K562 (cell line): ENCODE measurements at regions not wholly inside any gene's neighbourhood (a gene's known extent, or its start where the extent isn't known, plus 50 kb on each side); places are given as distances from the start of the nearest gene placed in this dataset.

Experiments
- ATAC-seq: fragments of 200-7000 bp; cut with Tn5 transposase; 3 replicates; pipeline ENCODE4 v1.9.1; 2020; ENCODE audit warnings: moderate library complexity
- BruUV-seq: library from RNA; stranded (reverse); fragments of 400-500 nt; replicated peaks from 2 replicates; lab custom pipeline; 2021; lab: Mats Ljungman, UMichigan
- CTCF ChIA-PET: fragments of 300-600 bp; formaldehyde crosslinking; extraction: SDS; loops from one replicate; lab custom pipeline; 2021; ENCODE audit warnings: low intra/inter-chr PET ratio; lab: Yijun Ruan, JAX
- POLR2A ChIA-PET: fragments of 300-600, 350-650 bp; sonication (Branson Sonifier 250); formaldehyde crosslinking; extraction: SDS; loops from one replicate; lab custom pipeline; 2021; ENCODE audit warnings: antibody characterized with exemption, inconsistent platforms; lab: Yijun Ruan, JAX
- DNase-seq, 4 experiments: peaks; one replicate each; pipeline versions ENCODE4 v3.0.0 to v3.0.0-alpha.2; 2011 to 2018; ENCODE audit warnings: low spot score in 3 of 4, mixed read lengths in 3 of 4; ENCODE audit errors: extremely low read depth in 1 of 4
- FAIRE-seq: peaks from 2 replicates; lab custom pipeline; 2011; peaks lifted over from hg19 to GRCh38; lab: Jason Lieb, UNC
- H2AFZ ChIP-seq: 2 replicates; pipeline ENCODE4 v1.6.0; 2011; ENCODE audit warnings: low read depth, low read length, control low read depth, inconsistent platforms
- H3K27ac ChIP-seq: fragments of 200-600 bp; 3 replicates; pipeline ENCODE4 v1.8.0; 2011; ENCODE audit warnings: low read depth, mild to moderate bottlenecking, control low read depth, inconsistent platforms, low read length, moderate library complexity, mixed read lengths; ENCODE audit errors: extremely low read depth
- H3K27me3 ChIP-seq, 2 experiments: fragments of 300-600 bp in 1 of 2; 2 replicates in 1 of 2; 3 replicates in 1 of 2; pipeline versions ENCODE4 v1.6.0 to v1.8.0; 2011; ENCODE audit warnings: inconsistent platforms in 2 of 2, low read length in 2 of 2, mild to moderate bottlenecking in 1 of 2, mixed read lengths in 1 of 2, moderate library complexity in 1 of 2; ENCODE audit not compliant: control insufficient read depth in 2 of 2, insufficient read depth in 2 of 2
- H3K36me3 ChIP-seq: fragments of 300-600 bp; 3 replicates; pipeline ENCODE4 v1.8.0; 2011; ENCODE audit warnings: mild to moderate bottlenecking, low read length, inconsistent platforms; ENCODE audit not compliant: control insufficient read depth, insufficient read depth
- H3K4me1 ChIP-seq, 2 experiments: fragments of 200-600 bp in 1 of 2; replicated peaks in 1 of 2; 2 replicates in 1 of 2; 3 replicates in 1 of 2; pipeline versions ENCODE4 v1.5.1 to v1.8.0; 2011; ENCODE audit warnings: inconsistent platforms in 2 of 2, low read length in 2 of 2, mild to moderate bottlenecking in 1 of 2, mixed read lengths in 1 of 2, moderate library complexity in 1 of 2; ENCODE audit not compliant: control insufficient read depth in 2 of 2, insufficient read depth in 2 of 2
- H3K4me2 ChIP-seq: 2 replicates; pipeline ENCODE4 v1.6.1; 2011; ENCODE audit warnings: low read length, control low read depth, inconsistent platforms, mixed read lengths; ENCODE audit not compliant: insufficient read depth
- H3K4me3 ChIP-seq: fragments of 200-600 bp; sonication (generic), shearing (Covaris generic); 2 replicates; pipeline ENCODE4 v1.5.1; 2016; ENCODE audit warnings: control low read depth, inconsistent platforms
- H3K79me2 ChIP-seq: fragments of 200-600 bp; 3 replicates; pipeline ENCODE4 v1.8.0; 2011; ENCODE audit warnings: low read length, inconsistent platforms; ENCODE audit not compliant: control insufficient read depth, insufficient read depth
- H3K9ac ChIP-seq, 2 experiments: 2 replicates each; pipeline versions ENCODE4 v1.6.0 to v1.6.1; 2011; ENCODE audit warnings: low read depth in 2 of 2, low read length in 2 of 2, control low read depth in 1 of 2, inconsistent platforms in 1 of 2, mild to moderate bottlenecking in 1 of 2, mixed read lengths in 1 of 2; ENCODE audit not compliant: insufficient read depth in 1 of 2
- H3K9me1 ChIP-seq: one replicate; pipeline ENCODE4 v1.6.0; 2011; ENCODE audit warnings: inconsistent platforms, mild to moderate bottlenecking, low read length, moderate library complexity; ENCODE audit not compliant: control insufficient read depth, insufficient read depth
- H3K9me3 ChIP-seq: replicated peaks from 2 replicates; pipeline ENCODE4 v1.5.1; 2011; ENCODE audit warnings: low read depth, low read length, inconsistent platforms; ENCODE audit not compliant: control insufficient read depth, insufficient read depth
- H4K20me1 ChIP-seq: replicated peaks from 2 replicates; pipeline ENCODE4 v1.6.1; 2011; ENCODE audit warnings: low read length, inconsistent platforms, mixed read lengths; ENCODE audit not compliant: control insufficient read depth, insufficient read depth
- HDAC1 ChIP-seq, 2 experiments: fragments of 450-650 bp; IDR thresholded peaks; 2 replicates each; pipeline ENCODE4 v1.6.1; 2016 to 2017; ENCODE audit warnings: inconsistent platforms in 1 of 2, mild to moderate bottlenecking in 1 of 2, moderate library complexity in 1 of 2
- PPARD ChIP-seq: fragments of 250-450 bp; sonication (Bioruptor Pico); IDR thresholded peaks from 2 replicates; pipeline ENCODE4 v1.8.0; 2022; ENCODE audit warnings: inconsistent platforms, mild to moderate bottlenecking, moderate library complexity
- SREBF1 ChIP-seq: fragments of 150-350 bp; IDR thresholded peaks from 2 replicates; pipeline ENCODE4 v1.6.1; 2014; ENCODE audit warnings: antibody characterized with exemption, low read depth, low read length, borderline replicate concordance
- ZFP36 ChIP-seq: fragments of 150-350 bp; IDR thresholded peaks from 2 replicates; pipeline ENCODE4 v1.6.1; 2018; ENCODE audit warnings: low read length, low read depth; ENCODE audit not compliant: partially characterized antibody
- ZNF174 ChIP-seq: fragments of 250-450 bp; sonication (Bioruptor Pico); IDR thresholded peaks from 2 replicates; pipeline ENCODE4 v1.4.0; 2020; ENCODE audit warnings: mild to moderate bottlenecking
- ZNF778 ChIP-seq: fragments of 450-650 bp; formaldehyde crosslinking; IDR thresholded peaks from 2 replicates; pipeline ENCODE4 v1.4.0; 2020; ENCODE audit warnings: mild to moderate bottlenecking, moderate library complexity
- WGBS: fragments of 100-300 bp; shearing (Covaris generic); methylation state at CpG from one replicate; pipeline ENCODE4 v1.1.6; 2016; ENCODE audit warnings: low coverage, mixed read lengths; ENCODE audit not compliant: insufficient coverage; ENCODE audit errors: missing lambda C conversion rate; 5-methylcytosine and 5-hydroxymethylcytosine counted together
- in situ Hi-C: fragments of 300-500 bp; cut with MboI; formaldehyde crosslinking; loops from 4 replicates; pipeline ENCODE4 v1.15.0; 2018; ENCODE audit warnings: inconsistent platforms, mixed read lengths
- intact Hi-C: fragments of 100-400 bp; cut with micrococcal nuclease; formaldehyde crosslinking; loops from 2 replicates; pipeline ENCODE4 v1.14.2; 2022

DNA sequence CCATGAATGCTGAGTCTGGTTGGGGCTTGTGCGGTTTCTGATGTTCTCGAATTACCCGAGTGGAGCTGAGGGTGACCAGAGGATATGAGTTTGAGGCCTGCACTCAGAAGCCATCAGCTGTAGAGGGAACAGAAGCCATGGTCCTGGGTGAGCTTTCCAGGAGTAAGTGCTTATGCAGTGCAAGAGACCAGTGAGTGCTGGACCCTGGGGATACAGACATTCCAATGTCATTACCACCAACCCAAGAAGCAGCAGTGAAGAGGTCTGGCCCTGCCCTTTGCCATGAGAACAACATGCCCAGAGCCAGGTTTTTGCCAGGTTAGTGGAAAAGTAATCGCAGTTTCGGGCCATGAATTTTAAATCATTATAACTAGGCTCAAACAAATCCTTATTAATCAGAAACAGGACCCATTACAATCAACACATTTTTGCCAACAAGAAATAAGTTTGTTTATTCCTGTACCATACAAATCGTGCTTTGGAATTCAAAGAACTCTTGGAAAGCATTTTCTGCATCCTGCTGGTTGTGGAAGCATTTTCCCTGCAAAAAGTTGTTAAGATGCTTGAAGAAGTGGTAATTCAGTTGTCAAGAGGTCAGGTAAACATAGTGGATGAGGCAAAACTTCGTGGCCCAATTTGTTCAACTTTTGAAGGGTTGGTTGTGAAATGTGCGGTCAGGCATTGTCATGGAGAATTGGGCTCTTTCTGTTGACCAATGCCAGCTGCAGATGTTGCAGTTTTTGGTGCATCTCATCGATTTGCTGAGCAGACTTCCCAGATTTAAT lies 154.6 kb downstream of the SYK start:
- TF ChIP-seq SREBF1 (no peak), HDAC1 (IDR thresholded peaks at IDR 0.05) (no peak)
- TF ChIP-seq, all 486 proteins: peak for 0
- ChIA-PET CTCF (no interaction called here), POLR2A (interaction anchor here (1.3 kb wide), 1 partner anchor 10 kb away, joined by 3 read pairs; no protein-coding TSS in a partner anchor)
- DNase-seq (no peak), ATAC-seq (no peak), FAIRE-seq (no peak)
- BruUV-seq: no TSS peak
- 0% methylated on average over 9 of the region's 9 CpGs for WGBS
- Histone ChIP-seq H3K4me3 (no peak overlapping the region), H3K36me3 (no peaks in the 10 kb centered on the region), H2AFZ (no peak overlapping the region), H3K9me3 (no peaks in the 10 kb centered on the region), H3K4me1 (no peaks in the 10 kb centered on the region), H3K9me1 (no peaks in the 10 kb centered on the region), H3K9ac (no peak overlapping the region), H4K20me1 (no peaks in the 10 kb centered on the region), H3K27ac (no peak overlapping the region), H3K4me2 (no peak overlapping the region), H3K79me2 (no peaks in the 10 kb centered on the region), H3K27me3 (peaks cover 0 to 28% of the 10 kb centered on the region in 2 experiments; a peak in 3 of 5 replicates)
- intact Hi-C loops (no loop called here), in situ Hi-C loops (no loop called here)

DNA sequence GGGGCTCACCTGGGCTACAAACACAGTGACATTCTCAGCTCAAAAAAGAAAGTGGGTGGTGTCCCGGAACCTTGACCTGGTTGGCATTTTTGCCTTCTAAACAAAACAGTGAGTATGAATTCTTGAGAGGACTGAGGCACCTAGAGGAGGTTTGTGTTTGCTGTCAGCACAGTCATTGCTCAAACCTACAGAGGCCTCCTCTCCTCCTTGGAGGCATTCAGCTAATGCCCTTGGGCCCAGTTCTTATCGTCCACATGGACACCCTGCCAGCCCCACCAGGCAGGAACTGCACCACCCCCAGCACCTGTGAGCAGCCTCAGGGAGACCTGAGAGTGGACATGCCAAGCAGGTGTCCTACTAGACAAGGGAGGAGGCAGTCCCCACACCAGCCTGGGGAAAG lies 156.7 kb downstream of the SYK start:
- Histone ChIP-seq H4K20me1 (no peaks in the 10 kb centered on the region), H3K4me2 (no peak overlapping the region), H3K36me3 (no peaks in the 10 kb centered on the region), H3K27me3 (peaks cover 0 to 34% of the 10 kb centered on the region in 2 experiments; a peak in 3 of 5 replicates), H2AFZ (no peak overlapping the region), H3K9me1 (no peaks in the 10 kb centered on the region), H3K9me3 (no peaks in the 10 kb centered on the region), H3K4me1 (no peaks in the 10 kb centered on the region), H3K4me3 (no peak overlapping the region), H3K79me2 (no peaks in the 10 kb centered on the region), H3K9ac (no peak overlapping the region), H3K27ac (no peak overlapping the region)
- TF ChIP-seq ZNF778 (CRISPR knock-in tag) (no peak), PPARD (CRISPR knock-in tag) (no peak), ZFP36 (no peak), ZNF174 (CRISPR knock-in tag) (no peak)
- BruUV-seq: no TSS peak
- POLR2A ChIA-PET: no interaction called here
- 0% methylated on average over 1 of the region's 2 CpGs for WGBS
- in situ Hi-C loops (no loop called here), intact Hi-C loops (no loop called here)
- CTCF ChIA-PET: no interaction called here
- no peak for FAIRE-seq
- no peak for ATAC-seq
- no peak for DNase-seq
